Lung (tissue), 11 donors: ENCODE measurements at regions not wholly inside any gene's neighbourhood (a gene's known extent, or its start where the extent isn't known, plus 50 kb on each side); places are given as distances from the start of the nearest gene placed in this dataset.

Experiments
- ATAC-seq: fragments of 200-7000 bp; cut with Tn5 transposase; one replicate; pipeline ENCODE4 v1.9.1; 2020; ENCODE audit warnings: moderate number of reproducible peaks; ENCODE audit not compliant: insufficient read depth, low FRiP score
- DNase-seq, 3 donors: peaks; one replicate each; pipeline ENCODE4 v3.0.0-alpha.2; 2013 to 2017
- H3K27ac ChIP-seq, 2 donors: one replicate each; pipeline ENCODE4 v1.5.1; 2013; ENCODE audit warnings: mild to moderate bottlenecking in 2 of 2, moderate library complexity in 2 of 2, control low read depth in 1 of 2, inconsistent platforms in 1 of 2, low read depth in 1 of 2, low read length in 1 of 2
- H3K27me3 ChIP-seq, 3 donors: one replicate each; pipeline ENCODE4 v1.5.1; 2013; ENCODE audit warnings: low read length in 2 of 3; ENCODE audit not compliant: control insufficient read depth in 3 of 3, insufficient read depth in 3 of 3
- H3K36me3 ChIP-seq, 4 donors: one replicate each; pipeline ENCODE4 v1.5.1; 2013; ENCODE audit warnings: low read length in 4 of 4, mild to moderate bottlenecking in 1 of 4, moderate library complexity in 1 of 4; ENCODE audit not compliant: control insufficient read depth in 4 of 4, insufficient read depth in 4 of 4
- H3K4me1 ChIP-seq, 5 donors: one replicate each; pipeline ENCODE4 v1.5.1; 2013; ENCODE audit warnings: low read length in 5 of 5, mild to moderate bottlenecking in 2 of 5, moderate library complexity in 1 of 5; ENCODE audit not compliant: control insufficient read depth in 5 of 5, insufficient read depth in 5 of 5
- H3K4me3 ChIP-seq: one replicate; pipeline ENCODE4 v1.5.1; 2013; ENCODE audit warnings: mild to moderate bottlenecking, control low read depth, moderate library complexity
- H3K9ac ChIP-seq, 2 donors: one replicate each; pipeline ENCODE4 v1.5.1; 2013; ENCODE audit warnings: low read length in 2 of 2, control low read depth in 1 of 2; ENCODE audit not compliant: insufficient read depth in 1 of 2
- H3K9me3 ChIP-seq, 4 donors: one replicate each; pipeline ENCODE4 v1.5.1; 2013; ENCODE audit warnings: low read length in 3 of 4, mild to moderate bottlenecking in 1 of 4, moderate library complexity in 1 of 4; ENCODE audit not compliant: control insufficient read depth in 4 of 4, insufficient read depth in 3 of 4
- WGBS, 2 donors: extraction: QIAGEN DNeasy Blood & Tissue Kit; methylation state at CpG; one replicate each; pipeline ENCODE4 v1.1.7; 2013; 5-methylcytosine and 5-hydroxymethylcytosine counted together
- TF ChIP-seq, protein P1 (sequence below): IDR thresholded peaks from 2 replicates; pipeline ENCODE4 v1.5.1; 2012; ENCODE audit warnings: mild to moderate bottlenecking; ENCODE audit errors: control extremely low read depth, extremely low read depth
- donor health status: control.
- donor health status: control.
- donor health status: Bipolar disorder and iron deficiency.
- donor health status: healthy.
- donor health status: DM: yes; HTN: yes; CAD: no.

DNA sequence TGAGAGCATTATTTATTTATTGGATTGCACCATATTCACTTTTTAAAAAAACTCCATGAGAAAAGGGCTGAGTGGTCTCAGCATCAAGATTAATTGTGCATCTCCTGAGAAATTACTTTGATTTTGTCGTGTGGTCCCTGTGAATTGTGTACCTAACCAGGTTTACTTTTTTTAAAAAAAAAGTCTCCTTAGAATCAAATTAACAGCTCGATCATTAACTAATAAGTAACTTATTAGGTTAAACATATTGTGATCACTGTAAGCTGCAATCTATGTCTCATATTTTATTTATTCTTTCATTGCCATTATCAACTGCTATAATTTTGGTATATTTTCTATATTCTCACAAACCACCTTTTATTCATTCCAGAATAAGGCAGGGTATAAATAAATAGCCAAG, 318.2 kb downstream of the ADCYAP1 start:
- H3K9me3 ChIP-seq: no peaks in the 10 kb centered on the region
- 60 to 74% methylated on average over 2 of the region's 2 CpGs for WGBS, 2 donors
- H3K27ac ChIP-seq: no peak overlapping the region
- H3K27me3 ChIP-seq: peaks cover 0 to 3% (median 0%) of the 10 kb centered on the region in 3 donors
- H3K36me3 ChIP-seq: no peaks in the 10 kb centered on the region
- H3K9ac ChIP-seq: no peak overlapping the region
- no peak overlapping the region for H3K4me3 ChIP-seq
- no peak for DNase-seq
- TF ChIP-seq, protein P1, sequence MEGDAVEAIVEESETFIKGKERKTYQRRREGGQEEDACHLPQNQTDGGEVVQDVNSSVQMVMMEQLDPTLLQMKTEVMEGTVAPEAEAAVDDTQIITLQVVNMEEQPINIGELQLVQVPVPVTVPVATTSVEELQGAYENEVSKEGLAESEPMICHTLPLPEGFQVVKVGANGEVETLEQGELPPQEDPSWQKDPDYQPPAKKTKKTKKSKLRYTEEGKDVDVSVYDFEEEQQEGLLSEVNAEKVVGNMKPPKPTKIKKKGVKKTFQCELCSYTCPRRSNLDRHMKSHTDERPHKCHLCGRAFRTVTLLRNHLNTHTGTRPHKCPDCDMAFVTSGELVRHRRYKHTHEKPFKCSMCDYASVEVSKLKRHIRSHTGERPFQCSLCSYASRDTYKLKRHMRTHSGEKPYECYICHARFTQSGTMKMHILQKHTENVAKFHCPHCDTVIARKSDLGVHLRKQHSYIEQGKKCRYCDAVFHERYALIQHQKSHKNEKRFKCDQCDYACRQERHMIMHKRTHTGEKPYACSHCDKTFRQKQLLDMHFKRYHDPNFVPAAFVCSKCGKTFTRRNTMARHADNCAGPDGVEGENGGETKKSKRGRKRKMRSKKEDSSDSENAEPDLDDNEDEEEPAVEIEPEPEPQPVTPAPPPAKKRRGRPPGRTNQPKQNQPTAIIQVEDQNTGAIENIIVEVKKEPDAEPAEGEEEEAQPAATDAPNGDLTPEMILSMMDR: no peak
- no peak for ATAC-seq
- H3K4me1 ChIP-seq: no peaks in the 10 kb centered on the region

DNA sequence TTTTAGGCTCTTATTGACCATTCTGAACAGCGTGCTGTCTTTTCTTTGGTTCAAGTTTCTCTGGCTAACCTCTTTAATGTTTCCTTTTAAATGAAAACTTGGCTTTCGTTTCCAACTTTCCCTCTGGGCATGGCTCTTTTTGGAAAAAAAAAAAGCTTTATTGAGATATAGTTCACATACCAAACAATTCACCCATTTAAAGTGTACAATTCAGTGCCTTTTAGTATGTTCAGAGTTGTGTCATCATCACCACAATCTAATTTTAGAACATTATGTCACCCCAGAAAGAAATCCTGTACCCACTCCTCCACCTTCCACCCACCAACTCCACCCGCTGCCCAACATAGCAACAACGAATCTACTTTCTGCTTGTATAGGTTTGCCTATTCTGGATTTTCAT, 322.4 kb downstream of the ADCYAP1 start:
- TF ChIP-seq, protein P1: no peak
- Histone ChIP-seq H3K9me3 (peaks cover 0 to 2% (median 0%) of the 10 kb centered on the region in 4 donors), H3K4me1 (no peaks in the 10 kb centered on the region), H3K27me3 (no peaks in the 10 kb centered on the region), H3K27ac (no peak overlapping the region), H3K36me3 (no peaks in the 10 kb centered on the region), H3K9ac (no peak overlapping the region), H3K4me3 (no peak overlapping the region)
- DNase-seq (no peak), ATAC-seq (no peak)
- WGBS, 2 donors: 81 to 84% methylated on average over 4 of the region's 4 CpGs

DNA sequence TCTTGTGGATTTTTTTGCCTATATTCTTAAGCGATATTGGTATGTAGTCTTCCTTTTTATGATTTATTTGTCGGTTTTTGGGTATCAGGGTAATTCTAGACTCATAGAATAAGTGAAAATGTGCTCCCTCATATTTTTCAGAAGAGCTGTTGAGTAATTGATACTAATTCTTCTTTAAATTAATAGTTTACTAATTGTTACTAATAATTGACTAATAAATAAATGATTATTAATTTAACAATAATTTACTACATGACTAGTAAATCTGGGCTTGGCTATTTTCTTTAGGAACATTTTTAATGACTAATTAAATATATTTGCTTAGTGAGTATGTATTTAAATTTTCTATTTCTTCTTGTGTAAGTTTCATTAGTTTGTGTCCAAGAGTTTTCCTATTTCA, 325.0 kb downstream of the ADCYAP1 start:
- 88 to 92% methylated on average over 2 of the region's 2 CpGs for WGBS, 2 donors
- ATAC-seq (no peak), DNase-seq (no peak)
- H3K27ac ChIP-seq: no peak overlapping the region
- H3K9me3 ChIP-seq: peaks cover 0 to 11% (median 1%) of the 10 kb centered on the region in 4 donors
- no peaks in the 10 kb centered on the region for H3K4me1 ChIP-seq
- no peak overlapping the region for H3K9ac ChIP-seq
- TF ChIP-seq, protein P1: no peak
- H3K27me3 ChIP-seq: no peaks in the 10 kb centered on the region
- H3K36me3 ChIP-seq: no peaks in the 10 kb centered on the region
- no peak overlapping the region for H3K4me3 ChIP-seq

DNA sequence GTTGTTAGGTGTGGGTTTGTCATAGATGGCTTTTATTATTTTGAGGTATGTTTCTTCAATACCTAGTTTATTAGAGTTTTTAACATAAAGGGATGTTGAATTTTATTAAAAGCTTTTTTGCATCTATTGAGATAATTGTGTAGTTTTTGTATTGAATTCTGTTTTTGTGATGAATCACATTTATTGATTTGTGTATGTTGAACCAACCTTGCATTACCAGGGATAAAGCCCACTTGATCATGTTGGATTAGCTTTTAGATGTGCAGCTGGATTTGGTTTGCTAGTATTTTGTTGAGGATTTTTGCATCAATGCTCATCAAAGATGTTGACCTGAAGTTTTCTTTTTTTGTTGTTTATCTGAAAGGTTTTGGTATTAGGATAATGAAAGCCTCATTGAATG, 328.2 kb downstream of the ADCYAP1 start:
- no peak for DNase-seq
- H3K27ac ChIP-seq: no peak overlapping the region

More for the DNA sequence above, 328.2 kb downstream of the ADCYAP1 start:
- ATAC-seq: no peak
- H3K9ac ChIP-seq: no peak overlapping the region
- H3K4me1 ChIP-seq: no peaks in the 10 kb centered on the region
- TF ChIP-seq, protein P1: no peak
- H3K27me3 ChIP-seq: no peaks in the 10 kb centered on the region
- no peaks in the 10 kb centered on the region for H3K36me3 ChIP-seq
- H3K4me3 ChIP-seq: no peak overlapping the region
- H3K9me3 ChIP-seq: peaks cover 0 to 16% (median 1%) of the 10 kb centered on the region in 4 donors
